HG03354 (cell line): ENCODE measurements at regions not wholly inside any gene's neighbourhood (a gene's known extent, or its start where the extent isn't known, plus 50 kb on each side); places are given as distances from the start of the nearest gene placed in this dataset.
"Not testable (repeated sequence)": the region's sequence is repeated elsewhere in the genome, so short reads cannot be mapped to it uniquely, and the experiment has no call there.

ENCODE experiments used
- ATAC-seq: cut with Tn5 transposase; IDR thresholded peaks from one replicate; pipeline ENCODE4 v1.9.1; 2021; ENCODE audit warnings: mild to moderate bottlenecking; ENCODE audit not compliant: unreplicated experiment, poor library complexity, severe bottlenecking

GRCh38 chr2:66121946-66122345, 313.0 kb upstream of the MEIS1 start:
- no peak for ATAC-seq

- ATAC-seq = no peak
Measured at GRCh38 chr2:66113988-66114625, 320.8 kb upstream of the MEIS1 start.

- no peak for ATAC-seq
Measured at GRCh38 chr2:66111706-66112105, 323.2 kb upstream of the MEIS1 start.

GRCh38 chr2:66110608-66111007, 324.3 kb upstream of the MEIS1 start:
- no peak for ATAC-seq

- no peak for ATAC-seq
Measured at GRCh38 chr2:66110086-66110485, 324.8 kb upstream of the MEIS1 start.

GRCh38 chr2:66109419-66109818, 325.5 kb upstream of the MEIS1 start:
- no peak for ATAC-seq

GRCh38 chr2:66105066-66105753, 329.7 kb upstream of the MEIS1 start:
- ATAC-seq = no peak

GRCh38 chr2:66103581-66103980, 331.3 kb upstream of the MEIS1 start:
- ATAC-seq = no peak

- no peak for ATAC-seq
Measured at GRCh38 chr2:66101206-66101605, 333.7 kb upstream of the MEIS1 start.

GRCh38 chr2:66095820-66096345, 339.0 kb upstream of the MEIS1 start:
- no peak for ATAC-seq

- ATAC-seq = not testable (repeated sequence)
Measured at GRCh38 chr2:66094689-66095088, 340.2 kb upstream of the MEIS1 start.

GRCh38 chr2:66093371-66093770, 341.6 kb upstream of the MEIS1 start:
- no peak for ATAC-seq

- no peak for ATAC-seq
Measured at GRCh38 chr2:66084948-66085590, 349.9 kb upstream of the MEIS1 start.

GRCh38 chr2:66082581-66082980, 352.3 kb upstream of the MEIS1 start:
- no peak for ATAC-seq

GRCh38 chr2:66080127-66080526, 354.8 kb upstream of the MEIS1 start:
- no peak for ATAC-seq

- no peak for ATAC-seq
Measured at GRCh38 chr2:66073172-66073571, 361.8 kb upstream of the MEIS1 start.

- ATAC-seq = no peak
Measured at GRCh38 chr2:66070721-66071602, 364.0 kb upstream of the MEIS1 start.

GRCh38 chr2:66069937-66070720, 364.8 kb upstream of the MEIS1 start:
- ATAC-seq = no peak

GRCh38 chr2:66066032-66066431, 368.9 kb upstream of the MEIS1 start:
- no peak for ATAC-seq
